Osteoblast (primary cell): ENCODE measurements at regions not wholly inside any gene's neighbourhood (a gene's known extent, or its start where the extent isn't known, plus 50 kb on each side); places are given as distances from the start of the nearest gene placed in this dataset.
"Not testable (repeated sequence)": the region's sequence is repeated elsewhere in the genome, so short reads cannot be mapped to it uniquely, and the experiment has no call there.

Experiments
- DNase-seq: peaks from one replicate; pipeline ENCODE4 v3.0.0; 2011; ENCODE audit warnings: low spot score, mixed read lengths; ENCODE audit not compliant: insufficient read length; ENCODE audit errors: missing footprints
- H2AFZ ChIP-seq: 2 replicates; pipeline ENCODE4 v1.6.0; 2011; ENCODE audit warnings: mild to moderate bottlenecking, low read length
- H3K27ac ChIP-seq: 2 replicates; pipeline ENCODE4 v1.5.1; 2011; ENCODE audit warnings: mild to moderate bottlenecking, low read depth, low read length, moderate library complexity
- H3K27me3 ChIP-seq: 2 replicates; pipeline ENCODE4 v1.6.0; 2012; ENCODE audit warnings: mild to moderate bottlenecking, control low read depth, inconsistent platforms, low read length, moderate library complexity; ENCODE audit not compliant: insufficient read depth
- H3K36me3 ChIP-seq: 2 replicates; pipeline ENCODE4 v1.5.1; 2011; ENCODE audit warnings: mild to moderate bottlenecking, low read length, control low read depth, moderate library complexity; ENCODE audit not compliant: insufficient read depth
- H3K4me1 ChIP-seq: 2 replicates; pipeline ENCODE4 v1.5.1; 2011; ENCODE audit warnings: mild to moderate bottlenecking, low read length, control low read depth, moderate library complexity; ENCODE audit not compliant: insufficient read depth
- H3K4me2 ChIP-seq: 2 replicates; pipeline ENCODE4 v1.6.0; 2011; ENCODE audit warnings: mild to moderate bottlenecking, low read length; ENCODE audit not compliant: insufficient read depth
- H3K4me3 ChIP-seq: fragments of 200-600 bp; sonication (generic); 3 replicates; pipeline ENCODE4 v1.5.1; 2012; ENCODE audit warnings: mild to moderate bottlenecking, low read length, inconsistent platforms; ENCODE audit not compliant: insufficient read depth
- H3K79me2 ChIP-seq: 2 replicates; pipeline ENCODE4 v1.6.0; 2012; ENCODE audit warnings: mild to moderate bottlenecking, low read length, control low read depth, inconsistent platforms; ENCODE audit not compliant: insufficient read depth
- H3K9me3 ChIP-seq: 2 replicates; pipeline ENCODE4 v1.5.1; 2011; ENCODE audit warnings: low read depth, low read length, control low read depth
- H4K20me1 ChIP-seq: 2 replicates; pipeline ENCODE4 v1.6.0; 2012; ENCODE audit warnings: mild to moderate bottlenecking, low read length, control low read depth; ENCODE audit not compliant: insufficient read depth
- CTCF ChIP-seq: IDR thresholded peaks from 2 replicates; pipeline ENCODE4 v1.5.1; 2011; ENCODE audit warnings: mild to moderate bottlenecking, low read depth, low read length, moderate library complexity; ENCODE audit errors: extremely low read depth

- Histone ChIP-seq H3K4me2 (no peak overlapping the region), H3K79me2 (no peaks in the 10 kb centered on the region)
Measured at GRCh38 chr3:107001635-107002034, 375.6 kb upstream of the CCDC54 start.

GRCh38 chr3:107005352-107005751 lies 371.9 kb upstream of the CCDC54 start:
- H3K27ac ChIP-seq, H3K4me1 ChIP-seq, H3K9me3 ChIP-seq, H4K20me1 ChIP-seq, H2AFZ ChIP-seq, H3K4me3 ChIP-seq, H3K4me2 ChIP-seq, H3K79me2 ChIP-seq, H3K36me3 ChIP-seq, DNase-seq, H3K27me3 ChIP-seq: not testable (repeated sequence)

More at GRCh38 chr3:107001635-107002034, 375.6 kb upstream of the CCDC54 start:
- peak overlapping the region; percentile 27 for H2AFZ ChIP-seq
- H4K20me1 ChIP-seq, result no peaks in the 10 kb centered on the region
- TF ChIP-seq CTCF, result no peak
- H3K27me3 ChIP-seq, result no peaks in the 10 kb centered on the region
- H3K4me3 ChIP-seq, result no peak overlapping the region
- no peaks in the 10 kb centered on the region for H3K9me3 ChIP-seq
- DNase-seq, result no peak
- H3K27ac ChIP-seq, result no peak overlapping the region
- H3K36me3 ChIP-seq, result no peaks in the 10 kb centered on the region
- no peaks in the 10 kb centered on the region for H3K4me1 ChIP-seq

- Histone ChIP-seq H3K4me2 (no peak overlapping the region), H3K79me2 (no peaks in the 10 kb centered on the region), H3K27me3 (no peaks in the 10 kb centered on the region), H2AFZ (no peak overlapping the region), H3K4me1 (no peaks in the 10 kb centered on the region), H3K9me3 (no peaks in the 10 kb centered on the region), H4K20me1 (no peaks in the 10 kb centered on the region), H3K36me3 (no peaks in the 10 kb centered on the region), H3K27ac (no peak overlapping the region), H3K4me3 (no peak overlapping the region)
- no peak for TF ChIP-seq CTCF
- no peak for DNase-seq
Measured at GRCh38 chr3:107008213-107008612, 369.0 kb upstream of the CCDC54 start.

- Histone ChIP-seq H3K4me2 (no peak overlapping the region), H3K4me1 (no peaks in the 10 kb centered on the region), H3K79me2 (no peaks in the 10 kb centered on the region), H3K9me3 (no peaks in the 10 kb centered on the region), H3K36me3 (no peaks in the 10 kb centered on the region), H3K4me3 (no peak overlapping the region), H3K27ac (no peak overlapping the region), H3K27me3 (no peaks in the 10 kb centered on the region), H4K20me1 (no peaks in the 10 kb centered on the region), H2AFZ (no peak overlapping the region)
- no peak for DNase-seq
- TF ChIP-seq CTCF, result no peak
Measured at GRCh38 chr3:107013641-107014040, 363.6 kb upstream of the CCDC54 start.

- H3K27me3 ChIP-seq, result no peaks in the 10 kb centered on the region
- no peaks in the 10 kb centered on the region for H3K36me3 ChIP-seq
- H3K9me3 ChIP-seq, result no peaks in the 10 kb centered on the region
- no peak overlapping the region for H2AFZ ChIP-seq
- no peaks in the 10 kb centered on the region for H3K4me1 ChIP-seq
- no peak overlapping the region for H3K4me3 ChIP-seq
- H4K20me1 ChIP-seq, result no peaks in the 10 kb centered on the region
- no peak overlapping the region for H3K27ac ChIP-seq
- DNase-seq, result no peak
- no peaks in the 10 kb centered on the region for H3K79me2 ChIP-seq
- no peak overlapping the region for H3K4me2 ChIP-seq
- no peak for TF ChIP-seq CTCF
Measured at GRCh38 chr3:107024551-107025026, 352.6 kb upstream of the CCDC54 start.
